OCI-LY3 (cell line): ENCODE measurements at regions not wholly inside any gene's neighbourhood (a gene's known extent, or its start where the extent isn't known, plus 50 kb on each side); places are given as distances from the start of the nearest gene placed in this dataset.
"Not testable (repeated sequence)": the region's sequence is repeated elsewhere in the genome, so short reads cannot be mapped to it uniquely, and the experiment has no call there.

Experiments
- EZH2phosphoT487 ChIP-seq: fragments of 200-600 bp; shearing (Covaris generic); IDR thresholded peaks from 2 replicates; pipeline ENCODE4 v1.6.1; 2018; ENCODE audit warnings: antibody characterized with exemption, mixed run types, low read depth
- TF ChIP-seq, protein P1 (sequence below): fragments of 200-600, 300-600 bp; sonication (generic); IDR thresholded peaks from 2 replicates; pipeline ENCODE4 v1.5.1; 2014; ENCODE audit warnings: antibody characterized with exemption, low read length, low read depth

DNA sequence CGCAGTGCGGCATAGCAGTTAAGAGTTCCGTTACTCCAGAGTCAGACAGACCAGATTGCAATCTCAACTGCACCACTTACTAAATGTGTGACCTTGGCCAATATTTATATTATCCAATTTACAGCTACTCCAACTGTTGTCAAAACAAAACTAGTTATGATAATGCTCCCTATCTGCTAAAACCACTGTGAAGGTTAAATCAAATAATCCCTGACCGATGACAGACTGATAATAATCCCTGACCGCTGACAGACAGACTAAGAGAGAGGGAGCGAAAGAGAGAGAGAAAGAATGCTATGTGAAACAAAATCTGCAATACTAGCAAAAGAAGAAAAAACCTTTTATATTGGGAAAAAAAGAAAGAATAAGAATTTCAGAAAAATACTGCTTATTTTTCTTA, 204.1 kb upstream of the ZNF322 start:
- TF ChIP-seq, protein P1, sequence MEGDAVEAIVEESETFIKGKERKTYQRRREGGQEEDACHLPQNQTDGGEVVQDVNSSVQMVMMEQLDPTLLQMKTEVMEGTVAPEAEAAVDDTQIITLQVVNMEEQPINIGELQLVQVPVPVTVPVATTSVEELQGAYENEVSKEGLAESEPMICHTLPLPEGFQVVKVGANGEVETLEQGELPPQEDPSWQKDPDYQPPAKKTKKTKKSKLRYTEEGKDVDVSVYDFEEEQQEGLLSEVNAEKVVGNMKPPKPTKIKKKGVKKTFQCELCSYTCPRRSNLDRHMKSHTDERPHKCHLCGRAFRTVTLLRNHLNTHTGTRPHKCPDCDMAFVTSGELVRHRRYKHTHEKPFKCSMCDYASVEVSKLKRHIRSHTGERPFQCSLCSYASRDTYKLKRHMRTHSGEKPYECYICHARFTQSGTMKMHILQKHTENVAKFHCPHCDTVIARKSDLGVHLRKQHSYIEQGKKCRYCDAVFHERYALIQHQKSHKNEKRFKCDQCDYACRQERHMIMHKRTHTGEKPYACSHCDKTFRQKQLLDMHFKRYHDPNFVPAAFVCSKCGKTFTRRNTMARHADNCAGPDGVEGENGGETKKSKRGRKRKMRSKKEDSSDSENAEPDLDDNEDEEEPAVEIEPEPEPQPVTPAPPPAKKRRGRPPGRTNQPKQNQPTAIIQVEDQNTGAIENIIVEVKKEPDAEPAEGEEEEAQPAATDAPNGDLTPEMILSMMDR = not testable (repeated sequence)
- not testable (repeated sequence) for TF ChIP-seq EZH2phosphoT487
